Stimulated activated CD8-positive, alpha-beta memory T cell treated with anti-CD3 and anti-CD28 coated beads, Interleukin-15, amount 100 ng/mL, for 48 hours (primary cell): ENCODE measurements at regions not wholly inside any gene's neighbourhood (a gene's known extent, or its start where the extent isn't known, plus 50 kb on each side); places are given as distances from the start of the nearest gene placed in this dataset.

Experiments
- DNase-seq, 2 donors: peaks; one replicate each; pipeline ENCODE4 v3.0.0-alpha.2; 2020; ENCODE audit warnings: low read depth in 2 of 2

GRCh38 chr2:144333143-144333555, 186.8 kb downstream of the ZEB2 start:
- DNase-seq, result no peak

GRCh38 chr2:144332356-144333142, 187.4 kb downstream of the ZEB2 start:
- DNase-seq, result peak; percentile 86 to 92

GRCh38 chr2:144331674-144332355, 188.1 kb downstream of the ZEB2 start:
- no peak for DNase-seq

GRCh38 chr2:144330951-144331673, 188.8 kb downstream of the ZEB2 start:
- DNase-seq, result no peak

- DNase-seq, result no peak
Observed at GRCh38 chr2:144329472-144329871, 190.4 kb downstream of the ZEB2 start.

- no peak for DNase-seq
Observed at GRCh38 chr2:144328938-144329337, 191.0 kb downstream of the ZEB2 start.

- no peak for DNase-seq
Observed at GRCh38 chr2:144326825-144327224, 193.1 kb downstream of the ZEB2 start.

- peak; percentile 41 for DNase-seq
Observed at GRCh38 chr2:144325086-144325485, 194.8 kb downstream of the ZEB2 start.

GRCh38 chr2:144324446-144325045, 195.4 kb downstream of the ZEB2 start:
- DNase-seq, result no peak

GRCh38 chr2:144323946-144324345, 196.0 kb downstream of the ZEB2 start:
- DNase-seq, result no peak

GRCh38 chr2:144322379-144322778, 197.5 kb downstream of the ZEB2 start:
- DNase-seq, result no peak

- DNase-seq, result peak; percentile 24 to 40
Observed at GRCh38 chr2:144320491-144320890, 199.4 kb downstream of the ZEB2 start.

GRCh38 chr2:144317071-144317738, 202.7 kb downstream of the ZEB2 start:
- DNase-seq, result no peak

- no peak for DNase-seq
Observed at GRCh38 chr2:144310889-144311608, 208.9 kb downstream of the ZEB2 start.

- DNase-seq, result no peak
Observed at GRCh38 chr2:144310484-144310883, 209.4 kb downstream of the ZEB2 start.

GRCh38 chr2:144307711-144308110, 212.2 kb downstream of the ZEB2 start:
- DNase-seq, result no peak

GRCh38 chr2:144304202-144304601, 215.7 kb downstream of the ZEB2 start:
- no peak for DNase-seq

- no peak for DNase-seq
Observed at GRCh38 chr2:144300632-144301031, 219.3 kb downstream of the ZEB2 start.

GRCh38 chr2:144290276-144290675, 229.6 kb downstream of the ZEB2 start:
- no peak for DNase-seq

GRCh38 chr2:144288438-144288837, 231.5 kb downstream of the ZEB2 start:
- no peak for DNase-seq

- no peak for DNase-seq
Observed at GRCh38 chr2:144285324-144285723, 234.6 kb downstream of the ZEB2 start.
